ENCODE measurements at regions not wholly inside any gene's neighbourhood (a gene's known extent, or its start where the extent isn't known, plus 50 kb on each side); places are given as distances from the start of the nearest gene placed in this dataset.

DNA sequence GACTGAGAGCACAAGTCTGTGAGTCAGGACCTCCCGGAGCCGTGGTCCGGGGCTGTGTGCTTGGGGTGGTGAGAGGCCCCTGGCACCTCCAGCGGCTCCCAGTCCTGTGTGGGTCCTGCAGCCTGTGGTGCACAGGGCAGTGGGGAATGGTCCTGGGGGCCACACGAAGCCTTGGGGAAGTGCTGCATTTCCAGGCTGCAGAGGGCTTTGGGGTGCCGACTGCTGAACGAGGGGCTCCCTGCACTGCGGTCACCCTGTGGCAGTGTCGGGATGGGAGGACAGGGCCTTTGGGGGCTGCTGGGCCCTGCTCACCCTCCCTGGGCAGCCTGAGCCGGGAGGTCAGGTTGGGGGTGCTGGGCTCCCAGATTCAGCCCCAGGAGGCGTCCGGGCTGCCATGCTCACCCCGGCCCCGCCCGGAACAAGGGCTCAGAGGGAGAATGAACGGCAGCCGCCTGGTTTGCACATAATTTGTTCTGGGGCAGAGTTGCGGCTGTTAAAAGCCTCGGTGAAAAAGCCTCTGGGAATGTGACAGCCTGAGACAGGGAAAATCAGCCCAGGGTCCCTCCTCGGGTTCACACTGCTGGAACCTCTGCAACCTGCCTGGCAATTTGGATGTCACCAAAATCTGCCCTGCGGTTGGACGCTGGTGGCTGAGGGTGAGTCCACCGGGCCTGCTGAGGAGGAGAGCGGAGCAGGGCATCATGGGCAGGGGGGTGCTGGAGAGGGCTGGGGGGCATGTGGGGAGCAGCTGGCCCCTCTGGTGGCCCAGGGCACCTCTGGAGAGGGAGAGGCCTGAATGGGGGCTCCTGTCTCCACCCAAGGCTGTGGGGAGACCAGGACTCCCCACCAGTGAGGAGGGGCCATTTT, 109.2 kb downstream of the KIF26A start:
- TF ChIP-seq, protein P1, sequence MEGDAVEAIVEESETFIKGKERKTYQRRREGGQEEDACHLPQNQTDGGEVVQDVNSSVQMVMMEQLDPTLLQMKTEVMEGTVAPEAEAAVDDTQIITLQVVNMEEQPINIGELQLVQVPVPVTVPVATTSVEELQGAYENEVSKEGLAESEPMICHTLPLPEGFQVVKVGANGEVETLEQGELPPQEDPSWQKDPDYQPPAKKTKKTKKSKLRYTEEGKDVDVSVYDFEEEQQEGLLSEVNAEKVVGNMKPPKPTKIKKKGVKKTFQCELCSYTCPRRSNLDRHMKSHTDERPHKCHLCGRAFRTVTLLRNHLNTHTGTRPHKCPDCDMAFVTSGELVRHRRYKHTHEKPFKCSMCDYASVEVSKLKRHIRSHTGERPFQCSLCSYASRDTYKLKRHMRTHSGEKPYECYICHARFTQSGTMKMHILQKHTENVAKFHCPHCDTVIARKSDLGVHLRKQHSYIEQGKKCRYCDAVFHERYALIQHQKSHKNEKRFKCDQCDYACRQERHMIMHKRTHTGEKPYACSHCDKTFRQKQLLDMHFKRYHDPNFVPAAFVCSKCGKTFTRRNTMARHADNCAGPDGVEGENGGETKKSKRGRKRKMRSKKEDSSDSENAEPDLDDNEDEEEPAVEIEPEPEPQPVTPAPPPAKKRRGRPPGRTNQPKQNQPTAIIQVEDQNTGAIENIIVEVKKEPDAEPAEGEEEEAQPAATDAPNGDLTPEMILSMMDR (IDR thresholded peaks at IDR 0.05), result no peak
- TF ChIP-seq POLR2A (IDR thresholded peaks at IDR 0.05) (no peak), POLR2AphosphoS5 (IDR thresholded peaks at IDR 0.05) (no peak)
